ENCODE measurements at regions not wholly inside any gene's neighbourhood (a gene's known extent, or its start where the extent isn't known, plus 50 kb on each side); places are given as distances from the start of the nearest gene placed in this dataset.

DNA sequence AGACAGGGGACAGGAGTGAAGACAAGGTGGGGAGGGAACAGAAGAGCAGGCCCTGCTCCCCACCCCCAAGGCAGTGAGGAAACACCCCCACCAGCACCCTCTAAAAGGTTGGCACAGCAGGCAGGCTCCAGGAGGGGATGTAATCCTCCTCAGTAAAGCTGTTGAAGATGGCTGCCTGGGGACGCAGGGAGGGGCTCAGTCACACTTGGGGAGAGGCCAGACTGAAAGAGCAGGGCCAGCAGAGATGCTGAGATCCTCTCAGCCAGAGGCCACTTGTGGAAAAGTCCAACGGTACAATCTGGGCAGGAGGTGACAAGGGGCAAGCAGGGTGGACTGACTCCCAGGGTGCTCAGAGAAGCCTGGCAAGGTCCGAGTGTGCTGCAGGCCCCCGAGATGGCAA lies 154.8 kb upstream of the ID2 start:
- DNase-seq, result no peak

DNA sequence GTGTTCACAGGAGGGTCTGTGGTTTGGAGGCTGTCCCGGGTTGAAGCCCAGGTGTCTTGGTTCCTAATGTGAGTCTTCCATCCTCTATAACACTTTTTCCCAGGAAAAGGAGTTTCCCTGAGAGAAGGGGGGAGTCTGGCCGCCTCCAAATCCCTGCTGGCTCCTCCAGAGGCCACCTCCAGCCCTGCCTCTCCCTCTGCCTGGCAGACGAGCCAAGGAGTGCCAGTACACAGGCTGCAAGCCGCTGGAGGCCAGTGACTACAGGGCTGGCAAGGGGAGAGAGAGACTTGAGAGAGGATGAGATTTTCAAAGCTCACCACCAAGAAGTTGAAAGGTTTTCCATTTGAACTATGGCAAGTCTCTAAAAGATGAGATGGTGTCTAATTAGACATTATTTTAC lies 154.2 kb upstream of the ID2 start:
- DNase-seq, result no peak

DNA sequence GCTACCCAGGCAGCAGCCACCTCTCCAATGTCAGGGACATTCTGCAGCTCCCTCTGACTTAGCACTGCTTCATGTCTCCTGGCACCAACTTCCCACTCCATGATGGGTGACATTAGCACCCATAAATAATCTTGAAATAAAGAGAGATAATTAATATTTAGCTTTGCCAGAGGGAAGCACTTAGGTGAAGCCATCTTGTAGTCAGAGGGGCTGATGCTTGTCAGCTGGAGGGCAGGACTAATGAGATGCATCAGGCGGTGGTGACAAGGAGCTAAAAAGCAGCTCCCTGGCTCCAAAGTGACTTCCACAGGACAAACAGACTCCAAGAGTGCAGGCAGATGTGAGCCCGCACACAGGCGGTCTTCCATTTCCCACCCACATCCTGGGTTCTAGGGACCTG lies 153.0 kb upstream of the ID2 start:
- no peak for DNase-seq

DNA sequence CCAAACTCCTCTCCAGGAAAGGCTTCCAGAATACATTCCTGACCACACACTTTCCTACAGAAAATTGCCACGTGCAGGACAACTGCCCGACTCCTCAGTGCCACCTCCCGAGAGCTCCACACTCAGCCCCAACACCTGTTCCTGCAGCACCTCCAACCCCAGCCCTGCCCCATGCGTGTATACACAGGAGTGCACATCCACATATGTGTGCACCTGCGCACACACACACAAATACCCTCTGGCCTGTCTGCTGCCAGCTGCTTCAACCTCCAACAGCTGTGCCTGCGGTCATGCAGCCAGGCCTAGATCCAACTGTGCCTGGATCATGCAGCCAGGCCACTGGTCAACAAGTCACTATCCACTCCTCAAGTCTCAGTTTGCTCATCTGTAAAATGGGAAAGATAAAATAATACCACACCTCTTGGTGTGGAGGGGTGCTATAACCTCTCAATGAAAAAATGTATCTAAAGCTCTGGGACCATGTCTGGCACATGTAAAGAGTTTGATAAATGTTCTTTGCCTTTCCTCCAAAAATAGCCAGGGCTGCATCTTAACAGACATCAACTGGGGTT lies 152.1 kb upstream of the ID2 start:
- no peak for DNase-seq

DNA sequence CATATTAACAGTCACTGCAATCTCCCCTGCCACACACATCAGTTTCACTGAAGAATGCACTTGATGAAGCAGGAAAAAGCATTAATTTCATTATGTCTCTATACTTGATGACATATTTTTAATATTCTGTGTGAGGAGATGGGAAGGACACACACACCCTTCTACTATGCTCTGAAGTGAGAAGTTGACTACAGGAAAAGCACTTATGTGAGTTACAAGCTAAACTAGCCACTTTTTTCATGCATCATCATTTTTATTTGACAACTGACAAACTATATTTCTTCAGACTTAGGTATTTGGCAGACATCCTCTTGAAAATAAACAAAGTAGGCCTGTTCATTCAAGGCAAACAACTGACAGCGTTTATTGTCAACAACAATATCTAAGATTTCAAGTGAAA lies 150.4 kb upstream of the ID2 start:
- no peak for DNase-seq

DNA sequence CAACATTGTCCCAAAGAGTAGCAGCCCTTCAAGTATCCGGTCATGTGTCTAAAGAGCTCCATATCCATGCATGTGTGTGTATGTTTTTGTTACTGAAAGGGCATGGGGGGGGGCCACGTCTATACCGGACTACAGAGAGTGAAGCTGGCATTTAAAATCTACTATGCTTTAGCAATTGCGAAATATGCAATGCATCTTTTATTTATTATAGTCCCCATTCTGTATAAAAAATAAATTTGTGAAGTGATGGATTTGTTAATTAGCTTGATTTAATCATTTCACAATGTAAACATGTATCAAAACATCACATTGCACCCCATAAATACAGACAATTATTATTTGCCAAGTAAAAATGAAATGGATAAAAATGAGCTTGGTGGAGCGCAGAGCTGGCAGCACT lies 149.4 kb upstream of the ID2 start:
- DNase-seq, result no peak

DNA sequence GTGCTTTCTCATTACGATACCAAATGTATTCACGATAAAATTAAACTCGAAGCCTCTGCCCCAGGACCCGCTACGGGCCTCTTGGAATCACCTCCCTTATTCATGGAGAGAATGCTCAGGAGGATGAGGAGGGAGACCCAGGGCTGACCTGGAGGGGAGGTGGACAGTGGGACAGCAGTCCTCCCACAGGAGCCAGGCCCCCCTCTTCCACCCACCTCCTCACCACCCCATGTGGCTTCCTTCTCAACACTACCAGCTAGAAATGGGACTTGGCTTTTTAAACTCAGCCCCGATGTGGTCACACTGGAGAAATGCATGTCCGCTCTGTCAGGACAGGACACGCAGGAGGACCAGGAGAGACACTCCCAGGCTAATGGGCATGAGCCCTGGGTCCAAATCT lies 147.9 kb upstream of the ID2 start:
- DNase-seq, result no peak

DNA sequence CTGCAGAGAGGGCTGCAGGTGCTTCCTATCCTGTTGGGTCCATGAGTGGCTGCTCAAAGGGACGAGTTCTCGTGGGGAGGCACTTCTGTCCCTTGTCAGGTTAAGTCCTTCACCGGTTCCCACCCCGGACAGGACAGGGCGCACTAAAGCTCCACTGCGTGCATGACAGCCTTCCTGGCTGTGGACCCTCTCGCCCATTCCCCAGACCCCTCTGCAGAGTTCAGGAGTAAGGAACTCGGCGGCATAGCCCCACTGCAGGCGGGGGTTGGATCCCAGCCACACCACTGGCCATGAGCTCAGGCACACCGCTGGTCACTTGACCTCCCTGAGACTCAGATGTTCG lies 147.5 kb upstream of the ID2 start:
- DNase-seq, result no peak

DNA sequence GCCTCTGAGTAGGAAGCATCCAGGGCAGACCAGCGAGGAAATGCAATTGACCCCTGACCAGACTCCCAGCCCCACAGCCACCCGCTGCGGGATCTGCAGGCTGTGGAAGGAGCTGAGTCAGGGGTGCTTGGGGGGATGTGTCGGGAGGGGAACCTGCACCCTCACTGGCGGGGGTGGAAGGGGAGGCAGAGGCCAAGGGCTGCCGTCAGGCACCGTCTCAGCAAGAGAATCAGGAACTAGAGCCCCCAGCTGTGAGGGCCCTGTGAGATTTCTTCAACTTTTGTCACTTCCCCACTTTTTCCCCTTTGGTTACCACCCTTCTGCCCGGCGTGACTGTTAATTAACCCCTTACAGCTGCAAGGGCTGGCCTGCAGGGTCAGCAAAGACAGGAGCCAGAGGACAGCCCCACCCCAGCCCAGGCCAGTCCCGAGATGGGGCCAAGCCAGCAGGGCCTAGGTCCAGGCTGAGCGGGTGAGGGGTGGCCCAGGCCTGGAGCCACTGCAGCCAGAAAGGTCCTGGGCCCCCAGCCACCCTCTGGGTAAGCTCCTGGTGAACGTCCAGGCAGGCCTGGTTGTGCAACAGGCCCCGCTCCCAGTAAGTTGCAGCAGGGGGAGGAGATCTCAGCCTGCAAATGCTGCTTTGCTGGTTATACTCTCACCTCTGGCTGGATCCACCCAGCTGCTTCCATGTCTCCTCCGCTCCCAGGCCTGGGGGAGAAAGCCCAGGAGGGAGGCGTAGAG lies 147.0 kb upstream of the ID2 start:
- DNase-seq, result no peak

DNA sequence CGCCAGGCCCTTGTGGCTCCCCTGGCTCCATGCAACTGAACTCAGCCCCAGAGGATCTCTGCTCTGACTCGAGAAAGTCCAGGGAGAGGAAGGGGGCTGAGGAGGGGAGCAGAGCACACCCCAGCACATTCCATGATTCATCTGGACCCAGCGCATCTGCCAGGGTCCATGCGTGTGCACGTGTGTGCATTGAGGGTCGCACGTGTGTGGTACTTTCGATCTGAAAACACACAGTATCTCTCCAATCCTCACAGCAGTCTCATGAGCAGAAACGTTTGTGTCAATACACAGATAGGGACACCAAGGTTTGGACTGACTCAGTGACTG lies 146.4 kb upstream of the ID2 start:
- no peak for DNase-seq

DNA sequence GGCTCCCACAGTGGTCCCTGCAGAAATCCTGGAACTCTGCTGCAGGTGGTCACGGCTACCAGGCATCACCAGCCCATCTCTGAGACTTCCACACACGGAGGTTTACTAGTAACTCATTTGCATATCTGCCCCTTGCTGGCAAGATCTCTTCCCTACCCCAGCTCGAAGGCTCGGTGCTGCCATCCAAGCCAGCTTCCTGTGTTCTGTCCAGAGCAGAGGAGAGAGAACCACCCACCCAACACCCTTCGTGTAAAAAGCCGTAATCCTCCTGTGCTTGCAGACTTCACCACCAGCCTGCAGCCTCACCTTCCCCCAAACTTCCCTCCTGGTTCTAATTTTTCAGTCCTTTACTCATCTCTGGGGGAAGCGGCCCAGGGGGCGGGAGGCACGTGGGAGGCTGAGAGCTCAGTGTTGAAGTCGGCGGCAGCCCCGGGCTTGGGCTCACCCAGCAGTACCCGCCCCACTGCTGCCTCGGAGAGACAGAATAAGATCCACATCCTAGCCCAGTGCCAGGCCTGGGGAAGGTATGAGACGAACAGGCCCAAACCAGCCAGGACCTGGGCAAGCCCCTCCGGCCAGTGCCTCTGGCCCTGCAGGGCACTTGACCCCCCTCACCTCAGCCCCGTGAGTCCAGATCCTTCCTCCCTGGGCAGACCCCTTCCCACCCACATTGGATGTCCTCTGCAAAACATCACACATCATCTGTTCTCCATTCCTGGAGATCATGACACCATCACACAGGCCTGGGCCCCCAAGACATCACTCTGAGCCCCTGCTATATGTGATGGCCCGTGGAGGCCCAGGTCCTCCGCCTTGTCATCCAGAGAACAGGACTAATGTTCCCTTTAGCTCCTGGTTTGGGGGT lies 145.8 kb upstream of the ID2 start:
- DNase-seq, result no peak

DNA sequence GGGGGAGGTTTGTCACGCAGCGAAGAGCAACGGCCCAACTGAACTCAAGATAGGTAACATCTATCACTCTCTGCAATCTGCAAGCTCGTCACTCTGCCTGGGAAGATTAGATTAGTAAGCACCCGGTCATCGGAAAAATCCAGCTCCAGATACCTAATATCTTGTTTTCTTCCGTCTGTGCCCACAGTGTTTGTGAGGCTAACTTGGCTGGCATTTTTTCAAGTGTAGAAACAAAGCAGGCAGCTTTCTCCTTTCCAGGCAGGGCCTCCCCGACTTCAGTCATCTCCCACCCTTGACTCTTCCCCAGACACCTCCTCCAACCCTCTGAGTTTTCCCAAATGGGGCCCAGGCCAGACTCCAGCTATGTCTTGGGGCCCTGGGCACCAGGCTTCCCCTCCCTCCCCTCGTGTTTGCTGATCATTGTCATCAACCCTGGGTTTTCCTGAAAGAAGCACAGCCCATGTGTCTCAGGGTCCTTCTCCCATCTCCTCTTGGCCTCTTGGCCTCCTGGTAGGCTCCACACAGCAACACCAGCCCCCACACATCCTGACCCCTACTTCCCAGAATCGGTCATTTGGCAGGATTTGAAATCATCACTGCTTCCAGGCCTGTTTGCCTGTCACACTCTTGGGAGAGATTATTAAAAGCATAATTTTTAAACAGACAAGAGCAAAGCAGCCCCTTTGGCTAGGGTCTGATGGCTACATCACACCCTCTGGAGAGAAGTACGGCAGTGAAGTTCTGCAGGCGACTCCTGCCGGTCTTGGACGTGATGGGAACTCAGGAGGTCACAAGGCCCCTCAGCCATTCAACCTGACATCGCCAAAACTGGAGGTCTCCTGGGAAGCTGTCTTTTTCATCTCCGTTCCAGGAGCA lies 144.9 kb upstream of the ID2 start:
- no peak for DNase-seq

DNA sequence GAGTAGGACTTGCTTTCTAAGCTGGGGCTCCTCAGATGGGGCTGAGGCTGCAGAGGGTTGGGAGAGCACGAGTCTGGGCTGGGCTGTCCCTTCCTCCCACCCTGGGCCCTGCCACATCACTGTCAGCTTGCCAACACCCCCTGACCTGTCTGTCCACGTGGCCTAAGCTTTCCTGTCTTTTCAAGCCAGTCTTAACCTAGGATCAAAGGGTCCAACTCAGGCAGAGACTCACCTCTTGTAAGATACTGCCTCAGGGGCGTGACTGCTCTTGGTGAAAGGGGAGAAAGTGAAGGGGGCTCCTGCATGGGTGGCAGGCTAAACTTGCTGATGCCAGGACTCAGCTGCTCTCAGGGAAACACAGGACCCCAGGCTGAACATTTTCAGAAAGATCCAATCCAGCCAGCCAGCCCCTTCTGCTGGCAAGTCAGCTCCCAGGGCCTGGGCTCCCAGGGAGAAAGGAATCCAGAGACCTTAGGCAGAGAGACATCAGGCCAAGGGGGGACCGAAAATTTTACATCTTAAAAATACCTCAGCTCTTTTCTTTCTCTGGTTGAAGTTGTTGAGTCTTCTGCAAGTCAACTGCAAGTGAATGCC lies 144.2 kb upstream of the ID2 start:
- no peak for DNase-seq

DNA sequence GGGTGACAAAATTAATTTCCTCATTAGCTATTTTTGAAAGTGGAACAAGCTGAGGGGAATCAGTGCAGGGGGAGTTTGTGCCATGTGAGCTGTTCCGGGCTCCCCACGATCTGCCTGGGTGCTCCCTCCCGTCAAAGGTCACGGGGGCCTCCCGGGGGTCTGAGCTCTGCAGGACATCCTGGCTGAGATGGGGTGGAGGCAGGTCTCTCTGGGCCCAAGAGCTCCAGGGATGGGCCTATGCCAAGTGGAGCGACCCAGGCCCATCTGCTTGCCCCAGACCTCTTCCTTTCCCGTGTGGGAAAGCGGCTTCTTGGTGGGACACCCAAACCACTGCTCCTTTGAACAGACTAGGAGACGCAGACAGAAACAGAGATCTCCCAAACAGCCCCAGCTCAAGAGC lies 143.3 kb upstream of the ID2 start:
- no peak for DNase-seq

DNA sequence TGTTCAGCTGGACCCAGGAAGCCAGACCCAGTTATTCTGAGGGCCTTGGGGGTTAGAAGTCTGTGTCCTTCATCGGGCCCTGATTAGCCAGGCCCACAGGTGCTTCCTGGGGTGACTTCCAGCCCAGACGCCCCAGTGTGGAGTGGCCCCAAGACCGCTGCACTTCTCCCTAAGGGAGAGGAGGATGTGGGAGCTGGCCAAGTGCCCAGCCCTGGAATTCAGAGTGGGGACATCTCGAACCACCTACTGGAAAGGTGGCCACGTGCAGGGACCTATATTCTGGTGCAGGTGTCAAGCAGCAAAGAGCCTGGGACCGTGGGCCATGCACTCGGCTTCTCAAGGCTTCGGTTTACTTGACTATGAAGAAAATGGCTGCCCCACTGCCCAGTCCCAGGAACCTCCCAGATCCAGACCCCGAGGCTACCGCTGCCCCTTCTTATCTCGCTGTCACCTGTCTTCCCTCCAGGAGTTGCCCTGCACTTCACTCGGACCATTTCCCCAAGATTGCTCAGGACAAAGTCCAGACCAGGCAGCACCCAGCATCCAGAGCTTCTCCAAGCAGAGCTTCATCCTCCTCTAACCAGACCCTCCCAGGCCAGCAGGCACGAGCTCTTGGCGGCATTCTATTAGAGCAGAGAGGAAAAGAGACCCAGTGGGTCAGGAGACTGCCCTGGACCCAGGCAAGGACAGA lies 142.8 kb upstream of the ID2 start:
- no peak for DNase-seq

DNA sequence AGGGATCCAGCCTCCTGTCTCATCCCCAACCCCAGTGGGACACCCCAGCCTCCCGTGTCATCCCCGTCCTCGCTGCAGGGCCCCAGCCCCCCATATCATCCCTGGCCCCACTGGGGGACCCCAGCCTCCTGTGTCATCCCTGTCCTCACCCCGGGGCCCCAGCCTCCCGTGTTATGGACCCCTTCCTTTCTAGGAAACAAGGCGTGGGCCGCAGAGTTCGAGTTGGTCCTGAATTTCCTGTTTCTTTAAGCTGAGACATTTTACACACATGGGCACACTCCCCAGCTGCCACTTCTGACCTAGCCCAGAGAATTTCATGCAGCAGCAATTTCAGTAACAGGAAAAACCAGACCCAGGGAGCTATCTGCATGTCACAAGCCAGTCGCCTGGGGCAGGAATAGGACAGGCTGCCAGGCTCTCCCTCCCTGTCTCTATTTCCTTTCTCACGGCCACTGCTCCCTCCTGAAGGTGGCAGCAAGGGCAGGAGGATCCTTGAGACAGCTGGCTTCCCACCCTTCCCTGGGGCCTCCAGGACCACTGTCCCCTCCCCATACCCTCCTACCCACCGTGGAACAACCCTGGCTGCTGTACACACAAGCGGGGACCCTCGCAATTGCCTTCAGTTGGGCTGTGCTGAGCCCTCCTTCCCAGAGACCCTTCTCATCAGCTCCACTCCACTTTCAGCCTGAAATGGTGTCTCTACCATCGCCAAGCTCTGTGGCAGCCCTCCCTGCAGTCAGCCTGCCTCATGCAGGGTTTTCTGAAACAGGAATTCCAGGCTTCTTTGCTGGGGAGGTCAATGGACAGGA lies 141.9 kb upstream of the ID2 start:
- peak; percentile 83 for DNase-seq

DNA sequence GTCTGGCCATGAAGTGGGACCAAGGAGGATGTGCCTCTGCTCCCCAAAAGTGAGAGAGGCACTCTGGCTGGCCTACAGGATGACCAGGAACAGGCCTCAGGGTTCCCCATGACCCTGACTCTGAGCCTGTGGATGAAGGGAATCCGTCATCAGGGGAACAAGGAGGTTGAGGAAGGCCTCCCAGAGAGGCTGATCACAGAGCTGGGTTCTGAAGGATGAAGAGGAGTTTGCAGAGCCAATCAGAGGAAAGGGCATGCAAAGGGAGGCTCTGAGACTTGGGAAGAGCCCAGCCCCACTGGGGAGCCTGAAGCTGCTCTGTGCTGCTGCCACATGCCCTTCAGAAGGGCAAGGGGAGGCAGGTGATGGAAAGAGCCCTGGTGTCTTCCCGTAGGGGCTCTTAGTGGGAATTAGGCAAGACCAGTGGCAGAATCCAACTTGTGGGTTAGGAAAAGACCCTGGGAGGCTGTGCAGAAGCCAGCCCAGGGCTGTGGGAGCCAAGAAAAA lies 141.3 kb upstream of the ID2 start:
- DNase-seq, result no peak

DNA sequence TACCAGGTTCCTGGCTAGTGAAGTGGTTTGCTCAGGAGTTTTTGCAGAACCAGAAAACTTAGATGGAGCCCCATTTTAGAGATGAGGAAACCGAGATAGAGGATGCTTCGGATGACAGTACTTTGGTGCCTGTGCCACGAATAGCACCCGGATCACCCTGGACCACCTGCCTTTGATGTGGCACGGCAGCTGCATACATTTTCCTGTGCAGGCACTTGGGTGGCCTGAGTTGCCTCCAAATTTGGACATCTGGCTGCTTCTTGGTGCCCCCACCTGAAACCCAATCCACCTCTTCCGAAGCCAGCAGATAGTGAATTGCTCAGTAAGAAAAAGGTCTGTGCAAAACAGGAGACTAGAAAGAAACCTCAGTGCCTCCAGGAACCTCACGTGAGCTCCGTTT lies 140.6 kb upstream of the ID2 start:
- DNase-seq, result no peak

DNA sequence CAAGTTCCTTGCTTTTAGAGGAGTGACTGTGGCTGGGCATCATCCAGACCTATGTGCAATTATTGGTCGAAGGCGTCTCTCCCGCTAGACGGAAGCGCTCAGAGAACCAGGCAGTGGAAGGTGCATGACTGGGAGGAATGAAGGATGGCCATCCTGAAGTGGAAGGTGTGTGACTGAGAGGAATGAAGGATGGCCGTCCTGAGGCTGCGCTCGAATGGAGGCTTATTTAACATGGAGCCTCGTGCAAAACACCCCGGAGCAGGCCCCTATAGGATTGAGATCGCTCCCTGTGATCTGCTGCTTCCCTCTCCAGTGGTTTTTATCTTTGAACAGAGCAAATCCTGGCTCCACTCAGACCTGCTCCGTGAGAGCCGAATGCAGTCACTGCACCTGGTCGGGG lies 140.2 kb upstream of the ID2 start:
- DNase-seq, result no peak

DNA sequence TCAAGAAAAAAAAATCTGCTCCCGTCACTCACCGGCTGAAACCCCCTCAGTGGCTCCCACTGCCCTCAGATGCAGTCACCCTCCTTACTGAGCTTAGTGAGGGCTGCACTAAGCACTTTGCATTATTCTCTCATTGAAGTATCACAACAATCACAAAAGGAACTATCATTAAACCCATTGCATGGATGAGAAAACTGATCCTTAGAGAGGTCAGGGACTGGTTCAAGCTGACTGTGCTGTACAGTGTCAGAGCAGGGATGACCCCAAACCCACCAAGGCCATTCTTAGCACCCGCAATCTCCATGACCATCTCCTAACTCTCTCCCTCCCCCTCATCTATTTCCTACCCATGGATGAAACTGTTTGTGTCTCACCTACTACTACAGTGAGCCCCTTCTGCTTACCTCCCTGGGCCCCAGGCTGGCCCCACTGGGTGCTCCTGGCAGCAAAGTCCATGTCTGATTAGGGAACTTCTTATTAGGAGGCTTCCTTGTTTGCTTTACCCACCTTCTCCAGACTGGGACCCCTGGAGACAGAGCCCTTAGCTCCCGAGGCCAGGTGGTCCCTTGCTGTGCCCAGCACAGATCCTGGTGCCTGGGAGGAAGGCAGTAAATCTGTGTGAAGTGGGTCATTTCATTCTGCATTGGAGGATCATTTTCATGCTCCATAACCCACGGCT lies 139.3 kb upstream of the ID2 start:
- no peak for DNase-seq

DNA sequence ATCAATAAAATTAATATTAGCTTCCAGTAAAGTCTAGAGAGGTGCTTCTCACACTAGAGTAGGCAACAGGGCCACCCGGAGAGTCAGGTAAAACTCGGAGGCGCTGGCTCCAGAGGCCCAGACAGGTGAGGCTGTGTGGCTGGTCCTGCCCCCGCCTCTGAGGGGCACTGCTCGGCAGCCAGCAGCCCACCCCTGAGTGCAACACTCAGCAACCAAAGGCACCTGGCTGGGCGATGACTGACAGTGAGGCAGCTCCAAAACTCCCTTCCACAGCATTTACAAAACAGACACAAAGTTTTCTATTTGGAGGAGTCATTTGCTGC lies 138.8 kb upstream of the ID2 start:
- DNase-seq, result no peak

Data from NCI-H510A treated with DMSO at 0.1 percent for 48 hours (cell line).